ENCODE measurements at regions not wholly inside any gene's neighbourhood (a gene's known extent, or its start where the extent isn't known, plus 50 kb on each side); places are given as distances from the start of the nearest gene placed in this dataset.

- Histone ChIP-seq H3K56ac (ENCODE audit: insufficient read length, low read depth, low read length) (no peak overlapping the region), H2BK12ac (ENCODE audit: insufficient read length, low read depth, low read length) (no peak overlapping the region), H3K4me1 (ENCODE audit: insufficient read depth, low read length) (no peaks in the 10 kb centered on the region), H3K4me2 (ENCODE audit: insufficient read depth, insufficient read length, low read length) (no peak overlapping the region), H3K23ac (ENCODE audit: insufficient read length, low read depth, low read length) (no peak overlapping the region), H4K91ac (ENCODE audit: insufficient read length, low read depth, low read length) (no peak overlapping the region), H3K9ac (ENCODE audit: extremely low read depth, insufficient read length, low read length) (no peak overlapping the region), H4K5ac (ENCODE audit: insufficient read length, low read depth, low read length) (no peak overlapping the region), H3K79me1 (ENCODE audit: insufficient read depth, low read depth, low read length, poor library complexity, severe bottlenecking) (no peaks in the 10 kb centered on the region), H4K20me1 (ENCODE audit: control insufficient read depth, insufficient read depth, insufficient read length) (no peaks in the 10 kb centered on the region), H2AK5ac (ENCODE audit: insufficient read length, low read length) (no peak overlapping the region), H3K14ac (ENCODE audit: insufficient read depth, low read length) (no peak overlapping the region), H4K8ac (replicated peaks; ENCODE audit: insufficient read length, low read depth, low read length) (no peak overlapping the region), H2BK20ac (ENCODE audit: low read depth, low read length, poor library complexity, severe bottlenecking) (no peak overlapping the region), H3K27me3 (ENCODE audit: insufficient read depth, low read length) (no peaks in the 10 kb centered on the region), H3K23me2 (ENCODE audit: insufficient read length, low read depth, low read length, poor library complexity, severe bottlenecking) (peaks cover 30% of the 10 kb centered on the region), H3K9me3 (ENCODE audit: control insufficient read depth, low read depth, low read length) (no peaks in the 10 kb centered on the region), H3K27ac (ENCODE audit: insufficient read length, low read depth, low read length) (no peak overlapping the region), H2BK120ac (ENCODE audit: low read depth, low read length, poor library complexity, severe bottlenecking) (no peak overlapping the region), H2BK15ac (ENCODE audit: low read depth, low read length) (no peak overlapping the region), H3K79me2 (ENCODE audit: insufficient read depth, low read length) (no peaks in the 10 kb centered on the region), H3K18ac (ENCODE audit: insufficient read length, low read depth, low read length) (no peak overlapping the region), H2AFZ (ENCODE audit: low read length) (no peak overlapping the region), H2BK5ac (ENCODE audit: insufficient read length, low read length) (no peak overlapping the region), H3T11ph (ENCODE audit: low read length) (no peak overlapping the region), H3K4ac (ENCODE audit: low read depth, low read length) (no peak overlapping the region)
- Mint-ChIP-seq H3K27me3 (ENCODE audit: low read depth) (peaks cover 8% of the 10 kb centered on the region), H3K27ac (no peak overlapping the region), H3K4me3 (peak overlapping the region in 1 of 2 experiments; percentile 36; a peak in 3 of 5 replicates), H3K36me3 (ENCODE audit: insufficient read depth in 1 of 3, low read depth in 3 of 3) (no peaks in the 10 kb centered on the region; a peak in 1 of 7 replicates), H3K4me1 (peaks cover 22 to 33% of the 10 kb centered on the region in 2 experiments), H3K9me3 (no peaks in the 10 kb centered on the region)
- no peak for DNase-seq
- WGBS (ENCODE audit: extremely low coverage, insufficient read length, low lambda C conversion rate): no CpG with 5 or more reads among the region's 25 CpGs
- TF ChIP-seq CTCF (conservative IDR thresholded peaks at IDR 0.05): no peak
These were observed 61.9 kb upstream of the GSE1 start for GRCh38 chr16:85550953-85551924.

All from H9 (cell line).